ENCODE measurements at regions not wholly inside any gene's neighbourhood (a gene's known extent, or its start where the extent isn't known, plus 50 kb on each side); places are given as distances from the start of the nearest gene placed in this dataset.

GRCh38 chr18:38698088-38698487 is 1132.5 kb upstream of the CELF4 start:
- TF ChIP-seq POLR2A (IDR thresholded peaks at IDR 0.05), result no peak
- TF ChIP-seq CTCF (IDR thresholded peaks at IDR 0.05 in 8 of 11, conservative IDR thresholded peaks at IDR 0.05 in 3 of 11), result no peak
